K562 (cell line): ENCODE measurements at regions not wholly inside any gene's neighbourhood (a gene's known extent, or its start where the extent isn't known, plus 50 kb on each side); places are given as distances from the start of the nearest gene placed in this dataset.

ENCODE experiments used
- ATAC-seq: fragments of 200-7000 bp; cut with Tn5 transposase; 3 replicates; pipeline ENCODE4 v1.9.1; 2020; ENCODE audit warnings: moderate library complexity
- BruUV-seq: library from RNA; stranded (reverse); fragments of 400-500 nt; replicated peaks from 2 replicates; lab custom pipeline; 2021; lab: Mats Ljungman, UMichigan
- CTCF ChIA-PET: fragments of 300-600 bp; formaldehyde crosslinking; extraction: SDS; loops from one replicate; lab custom pipeline; 2021; ENCODE audit warnings: low intra/inter-chr PET ratio; lab: Yijun Ruan, JAX
- POLR2A ChIA-PET: fragments of 300-600, 350-650 bp; sonication (Branson Sonifier 250); formaldehyde crosslinking; extraction: SDS; loops from one replicate; lab custom pipeline; 2021; ENCODE audit warnings: antibody characterized with exemption, inconsistent platforms; lab: Yijun Ruan, JAX
- DNase-seq, 4 experiments: peaks; one replicate each; pipeline versions ENCODE4 v3.0.0 to v3.0.0-alpha.2; 2011 to 2018; ENCODE audit warnings: low spot score in 3 of 4, mixed read lengths in 3 of 4; ENCODE audit errors: extremely low read depth in 1 of 4
- FAIRE-seq: peaks from 2 replicates; lab custom pipeline; 2011; peaks lifted over from hg19 to GRCh38; lab: Jason Lieb, UNC
- H2AFZ ChIP-seq: 2 replicates; pipeline ENCODE4 v1.6.0; 2011; ENCODE audit warnings: low read depth, low read length, control low read depth, inconsistent platforms
- H3K27ac ChIP-seq: fragments of 200-600 bp; 3 replicates; pipeline ENCODE4 v1.8.0; 2011; ENCODE audit warnings: low read depth, mild to moderate bottlenecking, control low read depth, inconsistent platforms, low read length, moderate library complexity, mixed read lengths; ENCODE audit errors: extremely low read depth
- H3K27me3 ChIP-seq, 2 experiments: fragments of 300-600 bp in 1 of 2; 2 replicates in 1 of 2; 3 replicates in 1 of 2; pipeline versions ENCODE4 v1.6.0 to v1.8.0; 2011; ENCODE audit warnings: inconsistent platforms in 2 of 2, low read length in 2 of 2, mild to moderate bottlenecking in 1 of 2, mixed read lengths in 1 of 2, moderate library complexity in 1 of 2; ENCODE audit not compliant: control insufficient read depth in 2 of 2, insufficient read depth in 2 of 2
- H3K36me3 ChIP-seq: fragments of 300-600 bp; 3 replicates; pipeline ENCODE4 v1.8.0; 2011; ENCODE audit warnings: mild to moderate bottlenecking, low read length, inconsistent platforms; ENCODE audit not compliant: control insufficient read depth, insufficient read depth
- H3K4me1 ChIP-seq, 2 experiments: fragments of 200-600 bp in 1 of 2; replicated peaks in 1 of 2; 2 replicates in 1 of 2; 3 replicates in 1 of 2; pipeline versions ENCODE4 v1.5.1 to v1.8.0; 2011; ENCODE audit warnings: inconsistent platforms in 2 of 2, low read length in 2 of 2, mild to moderate bottlenecking in 1 of 2, mixed read lengths in 1 of 2, moderate library complexity in 1 of 2; ENCODE audit not compliant: control insufficient read depth in 2 of 2, insufficient read depth in 2 of 2
- H3K4me2 ChIP-seq: 2 replicates; pipeline ENCODE4 v1.6.1; 2011; ENCODE audit warnings: low read length, control low read depth, inconsistent platforms, mixed read lengths; ENCODE audit not compliant: insufficient read depth
- H3K4me3 ChIP-seq: fragments of 200-600 bp; sonication (generic), shearing (Covaris generic); 2 replicates; pipeline ENCODE4 v1.5.1; 2016; ENCODE audit warnings: control low read depth, inconsistent platforms
- H3K79me2 ChIP-seq: fragments of 200-600 bp; 3 replicates; pipeline ENCODE4 v1.8.0; 2011; ENCODE audit warnings: low read length, inconsistent platforms; ENCODE audit not compliant: control insufficient read depth, insufficient read depth
- H3K9ac ChIP-seq, 2 experiments: 2 replicates each; pipeline versions ENCODE4 v1.6.0 to v1.6.1; 2011; ENCODE audit warnings: low read depth in 2 of 2, low read length in 2 of 2, control low read depth in 1 of 2, inconsistent platforms in 1 of 2, mild to moderate bottlenecking in 1 of 2, mixed read lengths in 1 of 2; ENCODE audit not compliant: insufficient read depth in 1 of 2
- H3K9me1 ChIP-seq: one replicate; pipeline ENCODE4 v1.6.0; 2011; ENCODE audit warnings: inconsistent platforms, mild to moderate bottlenecking, low read length, moderate library complexity; ENCODE audit not compliant: control insufficient read depth, insufficient read depth
- H3K9me3 ChIP-seq: replicated peaks from 2 replicates; pipeline ENCODE4 v1.5.1; 2011; ENCODE audit warnings: low read depth, low read length, inconsistent platforms; ENCODE audit not compliant: control insufficient read depth, insufficient read depth
- H4K20me1 ChIP-seq: replicated peaks from 2 replicates; pipeline ENCODE4 v1.6.1; 2011; ENCODE audit warnings: low read length, inconsistent platforms, mixed read lengths; ENCODE audit not compliant: control insufficient read depth, insufficient read depth
- L3MBTL2 ChIP-seq: fragments of 450-650 bp; IDR thresholded peaks from 2 replicates; pipeline ENCODE4 v1.6.1; 2016; ENCODE audit warnings: mild to moderate bottlenecking, moderate library complexity
- NR3C1 ChIP-seq: sonication (generic); formaldehyde crosslinking; IDR thresholded peaks from 2 replicates; pipeline ENCODE4 v1.8.1; 2022; ENCODE audit warnings: missing genetic modification reagents
- PRPF4 ChIP-seq: fragments of 200-400 bp; formaldehyde crosslinking; IDR thresholded peaks from one replicate; pipeline ENCODE4 v1.6.1; 2017; ENCODE audit warnings: low read length, low read depth, mild to moderate bottlenecking; ENCODE audit not compliant: insufficient read depth, poor library complexity, severe bottlenecking
- SAFB2 ChIP-seq: fragments of 200-400 bp; formaldehyde crosslinking; IDR thresholded peaks from 2 replicates; pipeline ENCODE4 v1.6.1; 2018; ENCODE audit warnings: borderline replicate concordance, low read length, low read depth, moderate library complexity; ENCODE audit not compliant: severe bottlenecking
- TAF15 ChIP-seq: fragments of 200-400 bp; formaldehyde crosslinking; IDR thresholded peaks from 2 replicates; pipeline ENCODE4 v1.6.1; 2017; ENCODE audit warnings: mild to moderate bottlenecking, low read depth, low read length, moderate library complexity
- ZNF717 ChIP-seq: fragments of 250-450 bp; sonication (Bioruptor Pico); IDR thresholded peaks from 2 replicates; pipeline ENCODE4 v1.5.0; 2021
- WGBS: fragments of 100-300 bp; shearing (Covaris generic); methylation state at CpG from one replicate; pipeline ENCODE4 v1.1.6; 2016; ENCODE audit warnings: low coverage, mixed read lengths; ENCODE audit not compliant: insufficient coverage; ENCODE audit errors: missing lambda C conversion rate; 5-methylcytosine and 5-hydroxymethylcytosine counted together
- in situ Hi-C: fragments of 300-500 bp; cut with MboI; formaldehyde crosslinking; loops from 4 replicates; pipeline ENCODE4 v1.15.0; 2018; ENCODE audit warnings: inconsistent platforms, mixed read lengths
- intact Hi-C: fragments of 100-400 bp; cut with micrococcal nuclease; formaldehyde crosslinking; loops from 2 replicates; pipeline ENCODE4 v1.14.2; 2022
- TF ChIP-seq, protein P1 (sequence below): fragments of 200-800 bp; sonication (Bioruptor generic); IDR thresholded peaks from 2 replicates; pipeline ENCODE4 v1.6.1; 2017; ENCODE audit warnings: missing genetic modification characterization, missing compliant biosample characterization
- TF ChIP-seq, protein P2 (sequence below): fragments of 250-450 bp; sonication (Bioruptor Pico); IDR thresholded peaks from 2 replicates; pipeline ENCODE4 v1.8.0; 2021; ENCODE audit warnings: moderate library complexity, mild to moderate bottlenecking, inconsistent platforms

- no peak for DNase-seq
- CTCF ChIA-PET: no interaction called here
- no peak overlapping the region for H3K27ac ChIP-seq
- no peaks in the 10 kb centered on the region for H3K27me3 ChIP-seq
- WGBS: 0% methylated on average over 1 of the region's 1 CpG
- H3K4me2 ChIP-seq: no peak overlapping the region
- TF ChIP-seq ZNF717 (CRISPR knock-in tag): no peak
- no peak for TF ChIP-seq SAFB2
- TF ChIP-seq, protein P1, sequence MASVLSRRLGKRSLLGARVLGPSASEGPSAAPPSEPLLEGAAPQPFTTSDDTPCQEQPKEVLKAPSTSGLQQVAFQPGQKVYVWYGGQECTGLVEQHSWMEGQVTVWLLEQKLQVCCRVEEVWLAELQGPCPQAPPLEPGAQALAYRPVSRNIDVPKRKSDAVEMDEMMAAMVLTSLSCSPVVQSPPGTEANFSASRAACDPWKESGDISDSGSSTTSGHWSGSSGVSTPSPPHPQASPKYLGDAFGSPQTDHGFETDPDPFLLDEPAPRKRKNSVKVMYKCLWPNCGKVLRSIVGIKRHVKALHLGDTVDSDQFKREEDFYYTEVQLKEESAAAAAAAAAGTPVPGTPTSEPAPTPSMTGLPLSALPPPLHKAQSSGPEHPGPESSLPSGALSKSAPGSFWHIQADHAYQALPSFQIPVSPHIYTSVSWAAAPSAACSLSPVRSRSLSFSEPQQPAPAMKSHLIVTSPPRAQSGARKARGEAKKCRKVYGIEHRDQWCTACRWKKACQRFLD (CRISPR knock-in tag): no peak
- no peak for TF ChIP-seq NR3C1 (CRISPR knock-in tag)
- TF ChIP-seq, protein P2, sequence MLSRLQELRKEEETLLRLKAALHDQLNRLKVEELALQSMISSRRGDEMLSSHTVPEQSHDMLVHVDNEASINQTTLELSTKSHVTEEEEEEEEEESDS (CRISPR knock-in tag): no peak
- TF ChIP-seq L3MBTL2: no peak
- no peak for TF ChIP-seq TAF15
- no peak for TF ChIP-seq PRPF4
- no peak for FAIRE-seq
- H3K9me1 ChIP-seq: no peaks in the 10 kb centered on the region
- H3K36me3 ChIP-seq: no peaks in the 10 kb centered on the region
- H3K79me2 ChIP-seq: no peaks in the 10 kb centered on the region
- H4K20me1 ChIP-seq: no peaks in the 10 kb centered on the region
- no peak overlapping the region for H2AFZ ChIP-seq
- no peak overlapping the region for H3K4me3 ChIP-seq
- no peaks in the 10 kb centered on the region for H3K4me1 ChIP-seq
- H3K9me3 ChIP-seq: no peaks in the 10 kb centered on the region
- POLR2A ChIA-PET: no interaction called here
- no peak for ATAC-seq
- no TSS peak for BruUV-seq
- intact Hi-C loops (no loop called here), in situ Hi-C loops (no loop called here)
- H3K9ac ChIP-seq: no peak overlapping the region
Measured at GRCh38 chr14:43745746-43746145, 761.3 kb downstream of the FSCB start.
